ES-I3 (cell line): ENCODE measurements at regions not wholly inside any gene's neighbourhood (a gene's known extent, or its start where the extent isn't known, plus 50 kb on each side); places are given as distances from the start of the nearest gene placed in this dataset.

Experiments used
- H3K36me3 ChIP-seq: 2 replicates; pipeline ENCODE4 v1.6.1; 2013; ENCODE audit warnings: mild to moderate bottlenecking, low read length, control low read depth, moderate library complexity; ENCODE audit not compliant: insufficient read depth
- H3K4me1 ChIP-seq: 2 replicates; pipeline ENCODE4 v1.6.1; 2013; ENCODE audit warnings: mild to moderate bottlenecking, control low read depth, low read length; ENCODE audit not compliant: insufficient read depth
- H3K9ac ChIP-seq: 2 replicates; pipeline ENCODE4 v1.6.1; 2013; ENCODE audit warnings: low read depth, mild to moderate bottlenecking, low read length, moderate library complexity
- H3K9me3 ChIP-seq: 2 replicates; pipeline ENCODE4 v1.6.1; 2013; ENCODE audit warnings: mild to moderate bottlenecking, low read length, moderate library complexity; ENCODE audit not compliant: control insufficient read depth, insufficient read depth

- Histone ChIP-seq H3K9me3 (no peaks in the 10 kb centered on the region; the same call in none of the 2 replicates), H3K4me1 (no peaks in the 10 kb centered on the region), H3K36me3 (no peaks in the 10 kb centered on the region), H3K9ac (no peak overlapping the region)
Observed at GRCh38 chr13:65999411-65999810, 1230.7 kb downstream of the PCDH9 start.

- Histone ChIP-seq H3K9me3 (no peaks in the 10 kb centered on the region; the same call in 1 of the 2 replicates), H3K4me1 (no peaks in the 10 kb centered on the region), H3K9ac (no peak overlapping the region), H3K36me3 (no peaks in the 10 kb centered on the region)
Observed at GRCh38 chr13:65990684-65991083, 1239.5 kb downstream of the PCDH9 start.

- no peaks in the 10 kb centered on the region for H3K4me1 ChIP-seq
- no peaks in the 10 kb centered on the region for H3K9me3 ChIP-seq
- no peaks in the 10 kb centered on the region for H3K36me3 ChIP-seq
- H3K9ac ChIP-seq, result no peak overlapping the region
Observed at GRCh38 chr13:65985612-65986011, 1244.5 kb downstream of the PCDH9 start.

GRCh38 chr13:65977525-65977924 is 1252.6 kb downstream of the PCDH9 start:
- Histone ChIP-seq H3K9ac (no peak overlapping the region), H3K4me1 (no peaks in the 10 kb centered on the region), H3K9me3 (peaks cover 8% of the 10 kb centered on the region; the same call in 1 of the 2 replicates), H3K36me3 (no peaks in the 10 kb centered on the region)

GRCh38 chr13:65971541-65971940 is 1258.6 kb downstream of the PCDH9 start:
- Histone ChIP-seq H3K4me1 (no peaks in the 10 kb centered on the region), H3K9ac (no peak overlapping the region), H3K36me3 (no peaks in the 10 kb centered on the region), H3K9me3 (peaks cover 5% of the 10 kb centered on the region; the same call in 1 of the 2 replicates)

- Histone ChIP-seq H3K9ac (no peak overlapping the region), H3K9me3 (no peaks in the 10 kb centered on the region), H3K36me3 (no peaks in the 10 kb centered on the region), H3K4me1 (no peaks in the 10 kb centered on the region)
Observed at GRCh38 chr13:65966991-65967451, 1263.1 kb downstream of the PCDH9 start.

- H3K36me3 ChIP-seq, result no peaks in the 10 kb centered on the region
- no peaks in the 10 kb centered on the region for H3K4me1 ChIP-seq
- H3K9me3 ChIP-seq, result no peaks in the 10 kb centered on the region
- no peak overlapping the region for H3K9ac ChIP-seq
Observed at GRCh38 chr13:65965501-65965900, 1264.6 kb downstream of the PCDH9 start.

GRCh38 chr13:65964672-65965071 is 1265.5 kb downstream of the PCDH9 start:
- H3K9ac ChIP-seq, result no peak overlapping the region
- H3K9me3 ChIP-seq, result no peaks in the 10 kb centered on the region
- H3K36me3 ChIP-seq, result no peaks in the 10 kb centered on the region
- no peaks in the 10 kb centered on the region for H3K4me1 ChIP-seq

GRCh38 chr13:65959305-65959704 is 1270.8 kb downstream of the PCDH9 start:
- H3K36me3 ChIP-seq, result no peaks in the 10 kb centered on the region
- no peak overlapping the region for H3K9ac ChIP-seq
- no peaks in the 10 kb centered on the region for H3K4me1 ChIP-seq
- H3K9me3 ChIP-seq, result no peaks in the 10 kb centered on the region

GRCh38 chr13:65946387-65946786 is 1283.7 kb downstream of the PCDH9 start:
- Histone ChIP-seq H3K4me1 (no peaks in the 10 kb centered on the region), H3K9ac (no peak overlapping the region), H3K36me3 (no peaks in the 10 kb centered on the region), H3K9me3 (no peaks in the 10 kb centered on the region)

- no peaks in the 10 kb centered on the region for H3K4me1 ChIP-seq
Observed at GRCh38 chr13:65943708-65944107, 1286.4 kb downstream of the PCDH9 start.

GRCh38 chr13:65943024-65943423 is 1287.1 kb downstream of the PCDH9 start:
- Histone ChIP-seq H3K4me1 (no peaks in the 10 kb centered on the region), H3K36me3 (no peaks in the 10 kb centered on the region), H3K9ac (no peak overlapping the region), H3K9me3 (no peaks in the 10 kb centered on the region)

More at GRCh38 chr13:65943708-65944107, 1286.4 kb downstream of the PCDH9 start:
- Histone ChIP-seq H3K9ac (no peak overlapping the region), H3K9me3 (no peaks in the 10 kb centered on the region), H3K36me3 (no peaks in the 10 kb centered on the region)

GRCh38 chr13:65940720-65941119 is 1289.4 kb downstream of the PCDH9 start:
- Histone ChIP-seq H3K9me3 (no peaks in the 10 kb centered on the region), H3K36me3 (no peaks in the 10 kb centered on the region), H3K9ac (no peak overlapping the region), H3K4me1 (no peaks in the 10 kb centered on the region)

- no peak overlapping the region for H3K9ac ChIP-seq
- no peaks in the 10 kb centered on the region for H3K4me1 ChIP-seq
- H3K36me3 ChIP-seq, result no peaks in the 10 kb centered on the region
- H3K9me3 ChIP-seq, result no peaks in the 10 kb centered on the region
Observed at GRCh38 chr13:65937251-65937650, 1292.9 kb downstream of the PCDH9 start.

GRCh38 chr13:65936249-65936648 is 1293.9 kb downstream of the PCDH9 start:
- no peaks in the 10 kb centered on the region for H3K36me3 ChIP-seq
- H3K9ac ChIP-seq, result no peak overlapping the region
- H3K4me1 ChIP-seq, result no peaks in the 10 kb centered on the region
- no peaks in the 10 kb centered on the region for H3K9me3 ChIP-seq
